GM12878 (cell line): ENCODE measurements at regions not wholly inside any gene's neighbourhood (a gene's known extent, or its start where the extent isn't known, plus 50 kb on each side); places are given as distances from the start of the nearest gene placed in this dataset.

Experiments used
- ATAC-seq: fragments of 200-7000 bp; cut with Tn5 transposase; 3 replicates; pipeline ENCODE4 v1.9.1; 2020; ENCODE audit warnings: mild to moderate bottlenecking, moderate library complexity
- BruUV-seq: library from RNA; stranded (reverse); fragments of 400-500 nt; replicated peaks from 2 replicates; lab custom pipeline; 2021; lab: Mats Ljungman, UMichigan
- CTCF ChIA-PET: fragments of 300-600 bp; sonication (Branson Sonifier 250); formaldehyde crosslinking; extraction: SDS; loops from one replicate; lab custom pipeline; 2021; ENCODE audit warnings: inconsistent platforms; lab: Yijun Ruan, JAX
- POLR2A ChIA-PET: fragments of 350-600 bp; formaldehyde crosslinking; extraction: SDS; loops from one replicate; lab custom pipeline; 2021; ENCODE audit warnings: inconsistent platforms; lab: Charles Lee
- RAD21 ChIA-PET: fragments of 300-600 bp; sonication (Branson Sonifier 250); formaldehyde crosslinking; loops from one replicate; lab custom pipeline; 2023; ENCODE audit warnings: antibody characterized with exemption; ENCODE audit not compliant: unreplicated experiment; lab: Charles Lee
- SMC1A ChIA-PET: fragments of 300-600 bp; sonication (Branson Sonifier 250); formaldehyde crosslinking; loops from one replicate; lab custom pipeline; 2023; ENCODE audit not compliant: unreplicated experiment, uncharacterized antibody; lab: Charles Lee
- DNase-seq: peaks from one replicate; pipeline ENCODE4 v3.0.0-alpha.2; 2011; ENCODE audit warnings: low read depth, low spot score
- FAIRE-seq: peaks from 3 replicates; lab custom pipeline; 2011; peaks lifted over from hg19 to GRCh38; lab: Jason Lieb, UNC
- H2AFZ ChIP-seq: 2 replicates; pipeline ENCODE4 v1.6.0; 2011; ENCODE audit warnings: low read depth, low read length, control low read depth; ENCODE audit not compliant: control insufficient read depth
- H3K27ac ChIP-seq: 2 replicates; pipeline ENCODE4 v1.5.1; 2011; ENCODE audit warnings: control low read depth; ENCODE audit not compliant: control insufficient read depth, insufficient read depth
- H3K27me3 ChIP-seq, 2 experiments: replicated peaks in 1 of 2; 2 replicates each; pipeline versions ENCODE4 v1.6.0 to v1.6.1; 2011; ENCODE audit warnings: low read length in 1 of 2; ENCODE audit not compliant: control insufficient read depth in 2 of 2, insufficient read depth in 2 of 2
- H3K36me3 ChIP-seq, 2 experiments: 2 replicates each; pipeline ENCODE4 v1.5.1; 2011; ENCODE audit warnings: low read length in 1 of 2; ENCODE audit not compliant: control insufficient read depth in 2 of 2, insufficient read depth in 2 of 2
- H3K4me1 ChIP-seq: 2 replicates; pipeline ENCODE4 v1.6.1; 2011; ENCODE audit warnings: mild to moderate bottlenecking, low read length, moderate library complexity, mixed read lengths; ENCODE audit not compliant: control insufficient read depth, insufficient read depth
- H3K4me2 ChIP-seq: 2 replicates; pipeline ENCODE4 v1.6.0; 2011; ENCODE audit warnings: control low read depth; ENCODE audit not compliant: control insufficient read depth, insufficient read depth
- H3K4me3 ChIP-seq: fragments of 200-600 bp; sonication (generic); 2 replicates; pipeline ENCODE4 v1.5.1; 2016
- H3K79me2 ChIP-seq: 2 replicates; pipeline ENCODE4 v1.6.0; 2011; ENCODE audit warnings: low read length; ENCODE audit not compliant: control insufficient read depth, insufficient read depth
- H3K9ac ChIP-seq: 2 replicates; pipeline ENCODE4 v1.8.0; 2011; ENCODE audit warnings: low read length, control low read depth, mixed read lengths; ENCODE audit not compliant: control insufficient read depth, insufficient read depth
- H3K9me3 ChIP-seq: replicated peaks from 3 replicates; pipeline ENCODE4 v1.5.1; 2011; ENCODE audit warnings: mild to moderate bottlenecking, low read length; ENCODE audit not compliant: control insufficient read depth, insufficient read depth
- H4K20me1 ChIP-seq: 2 replicates; pipeline ENCODE4 v1.6.0; 2011; ENCODE audit not compliant: control insufficient read depth, insufficient read depth
- BCL3 ChIP-seq: IDR thresholded peaks from 2 replicates; pipeline ENCODE4 v1.6.1; 2011; ENCODE audit warnings: borderline replicate concordance, low read depth, mild to moderate bottlenecking, moderate library complexity, low read length; ENCODE audit not compliant: insufficient read depth, poor library complexity, severe bottlenecking
- FOXK2 ChIP-seq: fragments of 450-650 bp; IDR thresholded peaks from 2 replicates; pipeline ENCODE4 v1.6.1; 2017; ENCODE audit warnings: mild to moderate bottlenecking, moderate library complexity
- MTA3 ChIP-seq: IDR thresholded peaks from 2 replicates; pipeline ENCODE4 v1.6.1; 2012; ENCODE audit warnings: low read length, inconsistent platforms, borderline replicate concordance
- NFYA ChIP-seq: IDR thresholded peaks from 2 replicates; pipeline ENCODE4 v1.6.1; 2011; ENCODE audit warnings: low read depth, mild to moderate bottlenecking, low read length, improper control_type of control experiment, borderline replicate concordance
- NKRF ChIP-seq: fragments of 450-650 bp; conservative IDR thresholded peaks from 2 replicates; pipeline ENCODE4 v1.6.1; 2017; ENCODE audit warnings: mild to moderate bottlenecking, moderate library complexity
- NRF1 ChIP-seq: conservative IDR thresholded peaks from 2 replicates; pipeline ENCODE4 v1.6.1; 2011; ENCODE audit warnings: mild to moderate bottlenecking, low read depth, low read length, improper control_type of control experiment
- POU2F2 ChIP-seq: IDR thresholded peaks from 3 replicates; pipeline ENCODE4 v1.6.1; 2011; ENCODE audit warnings: low read depth, mild to moderate bottlenecking, low read length, borderline replicate concordance
- TCF7 ChIP-seq: IDR thresholded peaks from 2 replicates; pipeline ENCODE4 v1.6.1; 2014; ENCODE audit warnings: antibody characterized with exemption, borderline replicate concordance
- ZNF384 ChIP-seq: IDR thresholded peaks from 2 replicates; pipeline ENCODE4 v1.6.1; 2012; ENCODE audit warnings: low read depth, mild to moderate bottlenecking, low read length, improper control_type of control experiment, borderline replicate concordance
- WGBS: methylation state at CpG from one replicate; pipeline ENCODE4 v1.1.6; 2016; ENCODE audit warnings: low lambda C conversion rate; ENCODE audit not compliant: insufficient replicate concordance, insufficient coverage; ENCODE audit errors: missing lambda C conversion rate; 5-methylcytosine and 5-hydroxymethylcytosine counted together
- in situ Hi-C: fragments of 300-500 bp; cut with MboI; formaldehyde crosslinking; loops from 9 replicates; pipeline ENCODE4 v1.14.3; 2018; ENCODE audit warnings: mixed read lengths
- intact Hi-C: fragments of 100-400 bp; cut with micrococcal nuclease; formaldehyde crosslinking; loops from one replicate; pipeline ENCODE4 v1.14.2; 2022; ENCODE audit not compliant: unreplicated experiment
- TF ChIP-seq, protein P1 (sequence below): fragments of 150-350 bp; IDR thresholded peaks from 2 replicates; pipeline ENCODE4 v1.6.1; 2014; ENCODE audit warnings: mild to moderate bottlenecking, low read depth, low read length

DNA sequence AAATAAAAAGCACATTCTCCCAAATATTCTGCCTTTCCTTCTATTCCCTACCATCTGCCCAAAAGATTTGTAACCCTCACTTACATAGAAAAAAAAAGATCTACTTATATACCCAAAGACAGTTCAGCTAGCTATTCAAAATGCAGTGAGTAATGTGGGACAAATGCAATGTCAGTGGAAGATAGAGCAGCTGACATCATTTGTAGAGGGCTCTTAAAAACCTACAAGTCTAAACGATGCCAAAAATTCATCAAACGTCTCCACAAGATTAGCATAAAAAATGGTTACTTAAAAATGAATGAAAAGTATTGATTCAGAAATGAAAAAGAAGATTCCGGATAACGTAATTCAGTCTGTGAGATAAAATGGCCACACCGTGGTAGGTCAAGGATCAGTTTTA is 96.5 kb downstream of the ASB9 start:
- SMC1A ChIA-PET = interaction anchor here (0.8 to 1.0 kb wide), 2 partner anchors 10 to 18 kb away, joined by 3 read pairs; no protein-coding TSS in a partner anchor
- no TSS peak for BruUV-seq
- Histone ChIP-seq H3K27me3 (no peaks in the 10 kb centered on the region), H3K4me3 (no peak overlapping the region), H3K9ac (no peak overlapping the region), H2AFZ (no peak overlapping the region), H3K4me1 (no peaks in the 10 kb centered on the region), H3K36me3 (no peaks in the 10 kb centered on the region), H4K20me1 (no peaks in the 10 kb centered on the region), H3K9me3 (no peaks in the 10 kb centered on the region), H3K27ac (no peak overlapping the region)
- no peak for FAIRE-seq
- POLR2A ChIA-PET = no interaction called here
- no peak for ATAC-seq
- RAD21 ChIA-PET = no interaction called here
- CTCF ChIA-PET = interaction anchor here (0.8 kb wide), 1 partner anchor 25 kb away, joined by 4 read pairs; no protein-coding TSS in a partner anchor
- 41% methylated on average over 5 of the region's 5 CpGs for WGBS
- TF ChIP-seq TCF7 (no peak), NKRF (no peak), ZNF384 (no peak), MTA3 (no peak), POU2F2 (no peak), NFYA (no peak), BCL3 (no peak), FOXK2 (no peak), NRF1 (no peak)
- TF ChIP-seq, protein P1, sequence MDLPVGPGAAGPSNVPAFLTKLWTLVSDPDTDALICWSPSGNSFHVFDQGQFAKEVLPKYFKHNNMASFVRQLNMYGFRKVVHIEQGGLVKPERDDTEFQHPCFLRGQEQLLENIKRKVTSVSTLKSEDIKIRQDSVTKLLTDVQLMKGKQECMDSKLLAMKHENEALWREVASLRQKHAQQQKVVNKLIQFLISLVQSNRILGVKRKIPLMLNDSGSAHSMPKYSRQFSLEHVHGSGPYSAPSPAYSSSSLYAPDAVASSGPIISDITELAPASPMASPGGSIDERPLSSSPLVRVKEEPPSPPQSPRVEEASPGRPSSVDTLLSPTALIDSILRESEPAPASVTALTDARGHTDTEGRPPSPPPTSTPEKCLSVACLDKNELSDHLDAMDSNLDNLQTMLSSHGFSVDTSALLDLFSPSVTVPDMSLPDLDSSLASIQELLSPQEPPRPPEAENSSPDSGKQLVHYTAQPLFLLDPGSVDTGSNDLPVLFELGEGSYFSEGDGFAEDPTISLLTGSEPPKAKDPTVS = no peak
- TF ChIP-seq, all 136 proteins: peak for 0
- intact Hi-C loops = no loop called here
- no peak for DNase-seq
- Histone ChIP-seq H3K4me2 (no peak overlapping the region), H3K79me2 (no peaks in the 10 kb centered on the region)
- in situ Hi-C loops = no loop called here
